HG03558 (cell line): ENCODE measurements at regions not wholly inside any gene's neighbourhood (a gene's known extent, or its start where the extent isn't known, plus 50 kb on each side); places are given as distances from the start of the nearest gene placed in this dataset.
"Not testable (repeated sequence)": the region's sequence is repeated elsewhere in the genome, so short reads cannot be mapped to it uniquely, and the experiment has no call there.

Experiments
- ATAC-seq: cut with Tn5 transposase; IDR thresholded peaks from one replicate; pipeline ENCODE4 v1.9.1; 2021; ENCODE audit warnings: moderate number of reproducible peaks; ENCODE audit not compliant: unreplicated experiment; ENCODE audit errors: extremely low read depth

DNA sequence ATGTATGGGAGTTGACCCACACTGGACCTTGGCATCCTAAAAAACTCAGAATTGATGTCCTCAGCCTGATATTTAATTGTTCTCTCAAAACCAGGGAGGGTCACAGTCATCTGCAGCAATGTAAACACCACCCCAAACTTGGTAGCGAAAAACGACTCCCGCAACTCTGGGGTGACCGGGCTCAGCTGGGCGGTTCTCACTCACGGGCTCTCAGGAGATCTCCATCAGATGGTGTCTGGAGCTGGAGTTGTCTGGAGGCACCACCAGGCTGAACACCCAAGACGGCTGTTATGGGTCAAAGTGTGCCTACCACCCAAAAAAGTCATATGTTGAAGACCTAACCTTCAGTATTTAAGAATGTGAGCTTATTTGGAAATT, 50.9 kb upstream of the NXT1 start:
- no peak for ATAC-seq

DNA sequence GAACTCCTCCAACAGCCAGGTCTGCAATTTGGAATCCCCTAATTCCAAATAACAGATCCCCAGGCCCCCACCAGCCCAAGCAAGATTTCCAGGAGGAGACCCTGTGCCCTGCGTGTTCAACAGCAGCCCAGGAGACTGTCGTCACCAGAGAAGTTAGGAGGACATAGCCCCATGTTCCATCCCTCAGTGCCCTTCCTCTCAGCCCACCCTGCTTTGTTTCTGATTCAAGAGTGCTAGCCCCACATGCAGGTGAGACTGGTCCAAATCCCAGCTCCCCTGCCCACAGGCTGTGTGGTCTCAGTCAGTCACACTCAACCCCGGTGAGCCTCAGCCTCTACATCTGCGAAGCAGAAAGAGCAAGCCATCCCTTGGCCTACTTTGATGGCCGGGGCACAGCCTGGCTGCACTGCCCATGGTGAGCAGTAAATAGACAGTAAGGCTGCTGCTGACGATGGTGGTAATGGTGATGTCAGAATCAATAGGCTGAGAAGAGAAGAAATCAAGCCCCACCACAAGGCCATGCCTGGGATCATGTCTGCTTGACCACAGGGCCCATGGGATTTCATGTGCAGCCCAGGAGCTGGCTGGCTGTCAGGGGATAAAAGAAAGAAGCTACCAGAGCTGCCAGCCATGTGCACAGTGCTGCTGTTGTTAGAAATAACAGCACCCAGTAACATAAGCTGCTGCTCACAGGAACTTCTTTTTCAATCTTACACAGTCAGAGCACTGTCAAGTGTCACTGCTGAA, 51.5 kb upstream of the NXT1 start:
- no peak for ATAC-seq

GRCh38 chr20:23298155-23298554, 52.4 kb upstream of the NXT1 start:
- ATAC-seq = no peak

DNA sequence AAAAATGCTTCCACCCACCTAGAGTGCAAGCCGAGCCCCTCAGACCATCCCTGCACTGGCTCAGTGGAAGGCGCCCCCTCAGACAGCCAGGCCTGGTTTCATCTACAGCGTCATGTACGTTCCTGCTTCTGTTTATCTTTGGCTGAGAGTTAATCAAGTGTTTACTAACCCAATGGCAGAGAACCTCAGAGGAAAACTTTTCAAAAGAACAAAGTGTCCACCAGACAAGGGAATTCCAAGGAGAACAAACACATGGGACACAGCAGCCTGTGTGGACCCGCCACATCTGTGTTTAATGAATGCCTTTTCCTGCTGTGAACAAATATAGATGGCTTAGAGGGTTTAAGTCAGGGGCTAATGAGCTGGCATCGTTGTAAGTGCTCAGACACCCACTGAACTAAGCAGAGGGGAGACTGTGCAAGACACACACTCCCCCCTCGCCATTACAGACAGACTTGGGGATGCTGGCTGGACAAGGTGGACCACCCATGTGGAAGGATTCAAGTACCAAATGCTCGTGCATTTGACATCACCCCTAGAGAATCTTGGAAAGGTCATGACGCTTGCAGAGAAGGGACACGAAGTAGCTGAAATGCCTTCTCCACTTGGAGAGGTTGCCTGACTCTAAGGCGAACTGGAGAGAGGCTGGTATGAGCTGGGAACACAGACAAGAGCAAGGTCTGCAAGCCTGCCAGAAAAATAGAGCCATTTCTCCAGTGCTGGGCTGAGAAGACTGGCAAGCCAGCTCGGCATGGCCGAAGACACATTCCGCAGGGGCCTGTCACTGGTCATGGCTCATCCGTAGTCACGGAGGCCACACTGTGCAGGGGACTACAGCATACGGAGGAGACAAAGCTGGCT, 53.5 kb upstream of the NXT1 start:
- no peak for ATAC-seq

DNA sequence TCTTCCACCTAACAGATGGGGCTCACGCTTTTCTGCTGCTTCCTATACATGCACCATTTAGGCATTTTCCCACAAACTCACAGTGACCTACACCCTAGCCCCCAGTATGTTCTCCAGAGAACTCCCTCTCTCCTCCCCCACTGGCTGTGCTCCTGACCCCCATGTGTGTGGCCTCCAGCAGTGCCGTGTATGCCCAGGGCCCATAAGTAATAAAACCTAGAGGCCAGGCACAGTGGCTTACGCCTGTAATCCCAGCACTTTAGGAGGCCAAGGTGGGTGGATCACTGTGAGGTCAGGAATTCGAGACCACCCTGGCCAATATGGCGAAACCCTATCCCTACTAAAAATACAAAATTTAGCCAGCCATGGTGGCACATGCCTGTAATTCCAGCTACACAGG, 54.7 kb upstream of the NXT1 start:
- no peak for ATAC-seq

- no peak for ATAC-seq
Measured at GRCh38 chr20:23294671-23295070, 55.9 kb upstream of the NXT1 start.

GRCh38 chr20:23294166-23294565, 56.4 kb upstream of the NXT1 start:
- ATAC-seq = no peak

DNA sequence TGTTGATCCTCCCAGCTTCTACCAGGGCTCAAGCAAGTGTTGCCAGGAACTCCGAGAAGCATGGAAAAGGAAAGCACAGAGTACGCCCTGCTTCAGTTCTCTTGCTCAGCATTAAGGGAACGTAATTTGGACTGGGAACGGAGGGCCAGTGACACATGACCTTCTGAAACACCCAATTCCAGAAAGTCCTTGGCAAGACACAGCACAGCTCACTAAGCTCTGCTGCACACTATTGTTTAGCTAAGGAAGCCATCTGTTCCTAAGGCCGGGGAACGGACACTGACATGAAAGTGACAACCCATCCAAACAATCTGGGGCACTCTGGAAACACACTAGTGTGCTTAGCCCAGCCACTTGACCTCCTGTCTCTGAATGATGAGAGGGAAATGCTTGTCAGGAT, 56.9 kb upstream of the NXT1 start:
- no peak for ATAC-seq

DNA sequence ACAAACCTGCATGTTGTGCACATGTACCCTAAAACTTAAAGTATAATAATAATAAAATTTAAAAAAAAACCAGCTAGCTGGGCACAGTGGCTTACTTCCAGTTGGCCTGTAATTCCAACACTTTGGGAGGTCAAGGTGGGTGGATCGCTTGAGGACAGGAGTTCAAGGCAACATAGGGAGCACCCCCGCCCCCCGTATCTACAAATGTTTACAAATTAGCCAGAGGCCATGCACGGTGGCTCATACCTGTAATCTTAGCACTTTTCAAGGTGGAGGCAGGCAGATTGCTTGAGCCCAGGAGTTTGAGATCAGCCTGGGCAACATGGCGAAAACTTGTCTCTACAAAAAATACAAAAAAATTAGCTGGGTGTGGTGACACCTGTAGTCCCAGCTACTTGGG, 58.3 kb upstream of the NXT1 start:
- ATAC-seq = not testable (repeated sequence)

- no peak for ATAC-seq
Measured at GRCh38 chr20:23291575-23292240, 58.9 kb upstream of the NXT1 start.

- no peak for ATAC-seq
Measured at GRCh38 chr20:23290761-23291574, 59.6 kb upstream of the NXT1 start.

DNA sequence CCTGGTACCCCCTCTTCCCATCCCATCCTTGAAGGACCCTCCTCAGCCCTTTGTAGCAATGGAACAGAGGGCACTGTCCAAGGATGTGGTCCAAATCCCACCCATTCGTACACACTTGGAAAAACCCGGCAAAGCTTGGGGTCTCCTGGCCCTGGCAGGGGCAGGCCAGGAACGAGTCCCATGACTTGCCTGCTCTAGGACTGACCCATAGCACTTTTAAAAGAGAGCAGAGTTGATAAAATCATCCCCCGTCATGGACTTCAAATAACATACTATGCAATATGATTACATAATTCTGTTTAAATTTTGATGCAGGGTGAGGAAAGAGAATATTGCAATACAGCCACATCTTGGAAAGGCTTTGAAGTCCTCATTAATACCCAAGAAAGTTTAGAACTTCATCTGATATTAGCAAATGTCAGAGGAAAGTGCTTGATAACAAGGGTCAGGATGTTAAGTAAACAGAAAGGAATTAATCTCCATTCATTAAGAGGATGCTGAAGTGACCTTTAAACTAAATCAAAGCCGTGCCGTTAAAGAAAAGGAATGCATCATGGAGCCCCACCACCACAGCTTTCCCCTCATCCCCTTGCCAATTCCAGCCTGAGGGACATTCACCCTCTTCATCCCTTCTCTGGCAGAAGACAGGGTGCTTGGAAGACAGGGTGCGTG, 60.7 kb upstream of the NXT1 start:
- no peak for ATAC-seq

DNA sequence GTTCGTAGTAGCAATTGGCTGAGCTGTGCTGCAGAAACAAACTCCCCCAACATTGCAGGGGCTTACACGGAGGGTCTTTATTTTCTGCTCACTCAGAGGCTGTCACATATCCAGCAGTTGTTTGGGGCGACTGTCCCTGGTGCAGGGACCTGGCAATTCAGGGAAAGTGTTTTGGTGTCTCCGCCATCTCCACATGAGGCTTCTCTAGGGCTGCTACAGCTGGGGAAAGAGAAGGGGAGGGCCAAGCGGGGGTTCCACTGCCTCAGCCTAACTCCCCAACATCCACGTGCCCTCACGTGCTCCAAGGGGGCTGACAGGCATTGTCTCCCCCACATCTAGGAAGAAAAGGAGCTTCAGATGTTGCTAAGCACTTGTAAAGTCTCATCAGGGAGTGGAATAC, 61.3 kb upstream of the NXT1 start:
- ATAC-seq = no peak

DNA sequence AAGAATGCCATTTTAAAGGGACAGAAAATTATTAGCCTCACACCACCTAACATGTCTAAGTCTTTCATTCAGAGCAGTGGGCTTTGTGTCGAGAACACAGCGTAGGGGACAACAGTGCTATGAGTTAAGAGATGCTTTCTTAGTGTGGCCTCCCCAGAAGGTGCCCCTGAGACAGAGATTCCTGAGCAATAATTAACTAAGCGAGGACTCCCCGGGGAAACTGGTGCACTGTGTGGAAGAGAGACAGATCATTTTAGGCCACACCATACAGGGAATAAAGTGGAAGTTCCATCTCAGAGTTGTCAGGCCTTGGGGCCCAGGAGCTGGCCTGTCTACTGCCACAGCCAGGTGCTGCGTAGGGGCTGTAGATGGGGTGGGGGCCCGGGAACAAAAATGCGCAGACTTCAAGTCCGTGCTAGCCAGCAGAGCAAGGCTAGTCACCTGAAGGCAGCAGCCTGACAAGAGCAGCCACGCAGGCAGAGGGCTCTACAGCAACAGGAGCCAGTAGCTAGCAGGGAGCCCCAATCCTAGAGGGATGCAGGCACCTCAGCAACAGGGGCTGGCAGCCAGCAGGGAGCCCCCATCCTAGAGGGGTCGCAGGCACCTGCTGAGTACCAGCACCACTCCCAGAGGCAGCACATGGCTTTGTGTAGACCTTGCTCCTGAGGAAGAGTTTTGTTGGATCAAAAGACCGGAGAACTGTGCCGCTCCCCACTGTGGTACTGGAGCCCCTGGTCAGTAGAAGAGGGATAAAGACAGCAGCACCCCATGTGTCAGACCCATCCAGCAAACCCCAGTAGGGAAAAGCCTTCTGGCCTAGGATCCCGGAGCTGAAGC, 63.0 kb upstream of the NXT1 start:
- ATAC-seq = no peak

GRCh38 chr20:23286346-23286745, 64.2 kb upstream of the NXT1 start:
- no peak for ATAC-seq

- no peak for ATAC-seq
Measured at GRCh38 chr20:23285536-23285935, 65.1 kb upstream of the NXT1 start.

DNA sequence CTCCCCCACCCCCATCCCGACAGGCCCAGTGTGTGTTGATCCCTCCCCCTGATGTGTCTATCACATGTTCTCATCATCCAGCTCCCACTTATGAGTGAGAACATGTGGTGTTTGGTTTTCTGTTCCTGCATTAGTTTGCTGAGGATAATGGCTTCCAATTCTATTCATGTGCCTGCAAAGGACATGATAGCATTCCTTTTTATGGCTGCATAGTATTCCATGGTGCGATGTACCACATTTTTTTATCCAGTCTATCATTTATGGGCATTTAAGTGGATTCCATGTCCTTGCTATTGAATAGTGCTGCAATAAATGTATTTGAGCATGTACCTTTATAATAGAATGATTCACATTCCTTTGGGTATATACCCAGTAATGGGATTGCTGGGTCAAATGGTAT, 66.6 kb upstream of the NXT1 start:
- ATAC-seq = no peak

- no peak for ATAC-seq
Measured at GRCh38 chr20:23283096-23283850, 67.3 kb upstream of the NXT1 start.
